Panc1 (cell line): ENCODE measurements at regions not wholly inside any gene's neighbourhood (a gene's known extent, or its start where the extent isn't known, plus 50 kb on each side); places are given as distances from the start of the nearest gene placed in this dataset.

ENCODE experiments used
- SIN3A ChIP-seq: IDR thresholded peaks from 2 replicates; pipeline ENCODE4 v1.6.1; 2012; ENCODE audit warnings: low read depth, mild to moderate bottlenecking, low read length, moderate library complexity, borderline replicate concordance; ENCODE audit not compliant: insufficient read depth
- TF ChIP-seq, protein P1 (sequence below): fragments of 450-650 bp; IDR thresholded peaks from 2 replicates; pipeline ENCODE4 v1.5.1; 2017; ENCODE audit warnings: mild to moderate bottlenecking

DNA sequence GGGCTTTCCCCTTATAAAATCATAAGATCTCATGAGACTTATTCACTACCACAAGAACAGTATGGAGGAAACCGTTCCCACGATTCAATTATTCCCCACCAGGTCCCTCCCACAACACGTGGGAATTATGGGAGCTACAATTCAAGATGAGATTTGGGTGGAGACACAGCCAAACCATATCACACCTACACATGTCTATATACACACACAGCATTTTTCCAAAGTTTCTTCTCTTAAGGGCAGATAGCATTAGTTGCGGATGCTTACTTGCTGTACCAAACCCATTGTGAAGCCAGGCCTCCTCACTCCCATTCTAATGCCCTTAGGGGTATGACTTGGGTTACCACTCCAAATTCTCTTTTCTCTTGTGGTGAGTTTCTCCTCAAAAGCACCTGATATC lies 104.1 kb upstream of the RAP1B start:
- TF ChIP-seq, protein P1, sequence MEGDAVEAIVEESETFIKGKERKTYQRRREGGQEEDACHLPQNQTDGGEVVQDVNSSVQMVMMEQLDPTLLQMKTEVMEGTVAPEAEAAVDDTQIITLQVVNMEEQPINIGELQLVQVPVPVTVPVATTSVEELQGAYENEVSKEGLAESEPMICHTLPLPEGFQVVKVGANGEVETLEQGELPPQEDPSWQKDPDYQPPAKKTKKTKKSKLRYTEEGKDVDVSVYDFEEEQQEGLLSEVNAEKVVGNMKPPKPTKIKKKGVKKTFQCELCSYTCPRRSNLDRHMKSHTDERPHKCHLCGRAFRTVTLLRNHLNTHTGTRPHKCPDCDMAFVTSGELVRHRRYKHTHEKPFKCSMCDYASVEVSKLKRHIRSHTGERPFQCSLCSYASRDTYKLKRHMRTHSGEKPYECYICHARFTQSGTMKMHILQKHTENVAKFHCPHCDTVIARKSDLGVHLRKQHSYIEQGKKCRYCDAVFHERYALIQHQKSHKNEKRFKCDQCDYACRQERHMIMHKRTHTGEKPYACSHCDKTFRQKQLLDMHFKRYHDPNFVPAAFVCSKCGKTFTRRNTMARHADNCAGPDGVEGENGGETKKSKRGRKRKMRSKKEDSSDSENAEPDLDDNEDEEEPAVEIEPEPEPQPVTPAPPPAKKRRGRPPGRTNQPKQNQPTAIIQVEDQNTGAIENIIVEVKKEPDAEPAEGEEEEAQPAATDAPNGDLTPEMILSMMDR: no peak
- TF ChIP-seq SIN3A: no peak
